Duodenal mucosa (tissue), 2 donors: ENCODE measurements at regions not wholly inside any gene's neighbourhood (a gene's known extent, or its start where the extent isn't known, plus 50 kb on each side); places are given as distances from the start of the nearest gene placed in this dataset.

Source experiments
- H3K27ac ChIP-seq: one replicate; pipeline ENCODE4 v1.7.0; 2013; ENCODE audit warnings: low read depth, low read length
- H3K27me3 ChIP-seq, 2 donors: one replicate each; pipeline ENCODE4 v1.7.0; 2013; ENCODE audit warnings: low read length in 2 of 2, control low read depth in 1 of 2; ENCODE audit not compliant: insufficient read depth in 2 of 2, control insufficient read depth in 1 of 2
- H3K36me3 ChIP-seq, 2 donors: one replicate each; pipeline ENCODE4 v1.7.0; 2013; ENCODE audit warnings: low read length in 2 of 2, control low read depth in 1 of 2; ENCODE audit not compliant: insufficient read depth in 2 of 2, control insufficient read depth in 1 of 2
- H3K4me1 ChIP-seq, 2 donors: one replicate each; pipeline ENCODE4 v1.7.0; 2013; ENCODE audit warnings: low read length in 2 of 2, control low read depth in 1 of 2; ENCODE audit not compliant: insufficient read depth in 2 of 2, control insufficient read depth in 1 of 2
- H3K4me3 ChIP-seq, 2 donors: one replicate each; pipeline ENCODE4 v1.7.0; 2013; ENCODE audit warnings: low read length in 2 of 2, low read depth in 1 of 2
- H3K9ac ChIP-seq, 2 donors: one replicate each; pipeline ENCODE4 v1.7.0; 2013; ENCODE audit warnings: low read length in 2 of 2, low read depth in 1 of 2
- H3K9me3 ChIP-seq, 2 donors: one replicate each; pipeline ENCODE4 v1.7.0; 2013; ENCODE audit warnings: low read length in 2 of 2, control low read depth in 1 of 2; ENCODE audit not compliant: control insufficient read depth in 1 of 2

DNA sequence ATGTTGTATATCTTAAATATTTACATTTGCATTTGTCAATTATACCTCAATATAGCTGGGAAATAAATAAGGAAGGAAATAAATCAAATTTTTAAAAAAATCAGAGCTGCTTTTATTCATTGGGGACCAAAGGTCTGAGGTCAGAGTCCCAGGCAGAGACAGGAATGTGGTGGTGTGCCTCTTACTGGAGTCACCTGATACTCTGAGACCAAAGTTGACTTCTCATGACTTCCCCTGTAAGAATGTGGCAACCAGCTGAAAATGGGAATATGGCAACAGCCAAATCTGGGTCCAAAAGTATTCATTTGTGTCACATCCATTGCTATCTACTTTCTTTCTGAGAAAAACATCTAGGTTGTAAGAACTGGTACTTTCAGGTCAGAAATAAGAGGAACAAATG lies 496.6 kb upstream of the TMPO start:
- no peaks in the 10 kb centered on the region for H3K9me3 ChIP-seq
- no peak overlapping the region for H3K4me3 ChIP-seq

GRCh38 chr12:98020376-98020775 lies 495.0 kb upstream of the TMPO start:
- H3K4me1 ChIP-seq: no peaks in the 10 kb centered on the region
- H3K9ac ChIP-seq: no peak overlapping the region
- H3K36me3 ChIP-seq: no peaks in the 10 kb centered on the region
- H3K4me3 ChIP-seq: no peak overlapping the region
- no peak overlapping the region for H3K27ac ChIP-seq
- no peaks in the 10 kb centered on the region for H3K27me3 ChIP-seq
- H3K9me3 ChIP-seq: no peaks in the 10 kb centered on the region

More for the DNA sequence above, 496.6 kb upstream of the TMPO start:
- no peaks in the 10 kb centered on the region for H3K4me1 ChIP-seq
- H3K27me3 ChIP-seq: no peaks in the 10 kb centered on the region
- H3K9ac ChIP-seq: no peak overlapping the region
- no peaks in the 10 kb centered on the region for H3K36me3 ChIP-seq
- H3K27ac ChIP-seq: no peak overlapping the region

DNA sequence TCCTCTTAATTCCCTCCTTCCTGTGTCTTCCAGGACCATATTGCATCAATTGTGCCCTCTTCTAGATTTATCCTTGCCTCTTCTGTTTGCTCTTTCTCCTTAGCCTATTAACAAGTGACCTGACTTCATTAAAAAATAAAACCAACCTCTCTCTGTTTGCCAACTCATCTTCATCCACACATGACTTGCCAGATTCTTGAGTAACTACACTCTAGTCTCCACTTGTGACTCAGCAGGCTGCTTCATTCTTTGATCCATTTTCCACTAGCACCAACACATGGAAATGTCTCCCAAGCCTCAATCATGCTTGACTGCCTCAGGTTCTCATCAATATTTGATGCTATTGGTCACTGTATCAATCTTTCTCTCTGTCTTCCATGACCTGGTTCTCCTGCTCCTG lies 492.4 kb upstream of the TMPO start:
- Histone ChIP-seq H3K36me3 (no peaks in the 10 kb centered on the region), H3K27ac (no peak overlapping the region), H3K4me3 (no peak overlapping the region), H3K9ac (no peak overlapping the region), H3K9me3 (no peaks in the 10 kb centered on the region), H3K4me1 (no peaks in the 10 kb centered on the region), H3K27me3 (no peaks in the 10 kb centered on the region)

DNA sequence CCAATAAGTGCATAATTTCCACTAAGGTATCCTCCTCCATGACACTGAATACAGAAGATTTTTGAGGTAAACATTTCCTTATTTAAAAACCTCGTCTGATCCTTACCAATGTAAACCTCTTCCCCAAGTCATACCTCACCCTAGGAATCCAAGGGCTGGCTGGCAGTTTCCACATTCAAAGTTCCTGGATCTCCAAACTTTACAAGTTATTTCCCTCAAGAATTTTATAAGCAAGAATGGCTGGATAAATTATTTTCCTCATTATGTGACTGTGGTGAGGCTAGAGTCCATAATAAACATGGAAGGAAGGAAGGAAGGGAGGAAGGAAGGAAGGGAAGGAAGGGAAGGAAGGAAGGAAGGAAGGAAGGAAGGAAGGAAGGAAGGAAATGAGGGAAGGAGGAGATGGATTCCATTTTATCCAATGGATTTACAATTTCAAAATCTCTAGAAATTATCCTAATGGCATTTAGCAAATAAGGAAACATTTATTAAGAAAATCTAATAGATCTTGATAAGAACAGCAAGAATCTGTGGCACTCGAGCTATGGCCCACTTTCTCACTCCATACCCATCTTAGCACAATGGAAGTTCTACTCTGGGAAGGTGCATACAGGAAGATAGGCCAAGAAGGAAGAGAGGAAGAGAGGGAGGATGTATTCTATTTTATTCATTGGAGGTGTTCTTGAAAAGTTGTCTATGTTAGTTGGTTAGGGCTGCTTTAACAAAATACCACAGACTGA lies 477.8 kb upstream of the TMPO start:
- peaks cover 0 to 3% of the 10 kb centered on the region in 2 donors for H3K9me3 ChIP-seq
- H3K27me3 ChIP-seq: no peaks in the 10 kb centered on the region
- H3K4me3 ChIP-seq: no peak overlapping the region
- no peak overlapping the region for H3K9ac ChIP-seq
- H3K4me1 ChIP-seq: no peaks in the 10 kb centered on the region
- H3K36me3 ChIP-seq: no peaks in the 10 kb centered on the region
- no peak overlapping the region for H3K27ac ChIP-seq

DNA sequence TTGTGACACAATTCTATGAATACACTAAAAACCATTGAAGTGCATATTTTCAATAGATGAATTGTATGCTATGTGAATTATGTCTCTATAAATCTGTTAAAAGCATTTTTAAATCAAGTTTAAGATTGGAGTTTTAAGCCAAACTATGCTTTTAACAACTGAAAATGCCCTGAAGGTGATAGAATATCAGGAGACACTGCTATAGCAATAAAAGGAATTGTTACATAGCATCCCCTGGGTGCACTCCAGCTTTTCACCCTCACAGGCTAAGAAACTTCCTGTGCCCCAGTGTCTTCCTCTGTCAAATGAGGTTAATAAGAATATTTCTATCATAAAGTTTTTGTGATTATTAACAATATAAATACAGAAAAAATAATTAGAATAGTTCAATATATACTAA lies 472.7 kb upstream of the TMPO start:
- no peak overlapping the region for H3K27ac ChIP-seq
- H3K9me3 ChIP-seq: peaks cover 0 to 3% of the 10 kb centered on the region in 2 donors
- no peak overlapping the region for H3K9ac ChIP-seq
- H3K4me3 ChIP-seq: no peak overlapping the region
- H3K27me3 ChIP-seq: no peaks in the 10 kb centered on the region
- no peaks in the 10 kb centered on the region for H3K36me3 ChIP-seq
- no peaks in the 10 kb centered on the region for H3K4me1 ChIP-seq

DNA sequence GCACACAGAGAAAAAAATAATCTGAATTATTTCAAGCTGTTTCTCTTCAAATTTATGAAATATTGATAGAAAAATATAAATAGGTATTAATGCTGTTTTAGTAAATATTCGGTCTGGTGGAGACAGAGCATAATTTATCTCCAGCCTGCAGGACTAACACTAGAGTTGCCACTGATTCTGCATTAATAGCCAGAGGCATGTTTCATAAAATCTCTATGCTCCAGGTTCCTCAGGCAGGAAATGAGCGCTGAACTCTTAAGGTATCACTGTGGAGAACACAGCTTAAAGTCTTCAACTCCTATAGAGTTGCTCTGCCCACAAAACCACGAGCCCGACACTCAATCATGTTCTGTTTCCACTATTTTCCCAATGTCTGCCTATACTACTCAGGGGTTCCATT lies 470.0 kb upstream of the TMPO start:
- Histone ChIP-seq H3K4me3 (no peak overlapping the region), H3K27ac (no peak overlapping the region), H3K9me3 (no peaks in the 10 kb centered on the region), H3K36me3 (no peaks in the 10 kb centered on the region), H3K27me3 (no peaks in the 10 kb centered on the region), H3K9ac (no peak overlapping the region), H3K4me1 (no peaks in the 10 kb centered on the region)

- no peak overlapping the region for H3K4me3 ChIP-seq
- no peaks in the 10 kb centered on the region for H3K27me3 ChIP-seq
- no peak overlapping the region for H3K9ac ChIP-seq
- H3K36me3 ChIP-seq: no peaks in the 10 kb centered on the region
- H3K4me1 ChIP-seq: no peaks in the 10 kb centered on the region
- H3K27ac ChIP-seq: no peak overlapping the region
- no peaks in the 10 kb centered on the region for H3K9me3 ChIP-seq
Measured at GRCh38 chr12:98048326-98048725, 467.1 kb upstream of the TMPO start.

DNA sequence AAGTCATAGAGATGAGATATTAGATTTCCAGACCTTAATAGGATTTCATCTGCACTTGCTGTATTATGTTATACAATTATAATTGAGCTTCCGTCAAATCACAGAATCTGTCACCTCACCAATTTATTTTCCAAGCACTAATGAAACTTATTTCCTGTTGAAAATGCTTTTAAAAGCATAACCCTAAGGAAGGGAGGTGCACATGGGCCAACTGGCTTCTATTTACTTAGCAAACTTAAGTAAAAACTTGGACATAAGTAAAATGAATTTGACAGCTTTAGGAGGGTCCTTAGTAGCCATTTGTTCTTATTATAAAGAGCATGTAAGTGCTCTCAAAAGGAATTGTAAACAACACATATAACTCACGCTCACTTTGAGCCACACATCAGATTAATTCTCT lies 462.2 kb upstream of the TMPO start:
- no peak overlapping the region for H3K27ac ChIP-seq
- H3K9me3 ChIP-seq: no peaks in the 10 kb centered on the region
- no peaks in the 10 kb centered on the region for H3K4me1 ChIP-seq
- H3K36me3 ChIP-seq: no peaks in the 10 kb centered on the region
- H3K27me3 ChIP-seq: no peaks in the 10 kb centered on the region
- no peak overlapping the region for H3K9ac ChIP-seq
- no peak overlapping the region for H3K4me3 ChIP-seq

- Histone ChIP-seq H3K9ac (no peak overlapping the region), H3K9me3 (no peaks in the 10 kb centered on the region), H3K27ac (no peak overlapping the region), H3K4me1 (no peaks in the 10 kb centered on the region), H3K27me3 (no peaks in the 10 kb centered on the region), H3K4me3 (no peak overlapping the region), H3K36me3 (no peaks in the 10 kb centered on the region)
Measured at GRCh38 chr12:98057701-98058100, 457.7 kb upstream of the TMPO start.

DNA sequence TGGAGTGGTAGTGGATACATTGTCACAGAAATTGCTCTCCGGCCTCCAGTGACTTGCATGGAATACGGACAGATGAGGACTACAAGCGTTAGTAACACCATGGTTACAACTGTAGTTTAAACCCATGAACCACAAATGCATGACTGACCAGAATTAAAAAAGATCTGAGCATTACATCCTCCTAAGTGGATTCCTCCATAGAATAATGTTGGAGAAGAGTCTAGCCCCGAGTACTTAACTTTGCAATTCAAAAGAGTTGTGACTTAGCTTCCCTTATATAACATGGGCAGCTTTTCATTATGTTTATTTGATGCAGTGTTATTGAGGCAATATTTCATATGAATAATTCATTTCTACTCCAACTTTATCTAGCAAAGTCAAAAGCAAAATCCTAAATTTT lies 457.2 kb upstream of the TMPO start:
- Histone ChIP-seq H3K9ac (no peak overlapping the region), H3K36me3 (no peaks in the 10 kb centered on the region), H3K27ac (no peak overlapping the region), H3K4me3 (no peak overlapping the region), H3K4me1 (no peaks in the 10 kb centered on the region), H3K27me3 (no peaks in the 10 kb centered on the region), H3K9me3 (no peaks in the 10 kb centered on the region)

GRCh38 chr12:98058838-98059237 lies 456.6 kb upstream of the TMPO start:
- Histone ChIP-seq H3K36me3 (no peaks in the 10 kb centered on the region), H3K9ac (no peak overlapping the region), H3K27ac (no peak overlapping the region), H3K4me3 (no peak overlapping the region), H3K4me1 (no peaks in the 10 kb centered on the region), H3K9me3 (no peaks in the 10 kb centered on the region), H3K27me3 (no peaks in the 10 kb centered on the region)
